DND-41 (cell line): ENCODE measurements at regions not wholly inside any gene's neighbourhood (a gene's known extent, or its start where the extent isn't known, plus 50 kb on each side); places are given as distances from the start of the nearest gene placed in this dataset.

Source experiments
- ATAC-seq: fragments of 200-7000 bp; cut with Tn5 transposase; 3 replicates; pipeline ENCODE4 v1.9.1; 2021; ENCODE audit warnings: low read depth; ENCODE audit not compliant: insufficient read depth
- DNase-seq: peaks from one replicate; pipeline ENCODE4 v3.0.0-alpha.2; 2020
- H2AFZ ChIP-seq: 2 replicates; pipeline ENCODE4 v1.6.0; 2012; ENCODE audit warnings: low read depth, low read length
- H3K27ac ChIP-seq: 2 replicates; pipeline ENCODE4 v1.5.1; 2012; ENCODE audit warnings: low read length, inconsistent platforms
- H3K27me3 ChIP-seq: fragments of 200-600 bp; sonication (generic); 2 replicates; pipeline ENCODE4 v1.6.0; 2012; ENCODE audit warnings: low read length, mild to moderate bottlenecking, inconsistent platforms; ENCODE audit not compliant: insufficient read depth, poor library complexity
- H3K36me3 ChIP-seq: 2 replicates; pipeline ENCODE4 v1.5.1; 2012; ENCODE audit warnings: low read length, inconsistent platforms; ENCODE audit not compliant: insufficient read depth
- H3K4me1 ChIP-seq: 2 replicates; pipeline ENCODE4 v1.5.1; 2012; ENCODE audit warnings: mild to moderate bottlenecking, low read length; ENCODE audit not compliant: insufficient read depth
- H3K4me2 ChIP-seq: 2 replicates; pipeline ENCODE4 v1.6.0; 2012; ENCODE audit warnings: mild to moderate bottlenecking, moderate library complexity, low read length, inconsistent platforms; ENCODE audit not compliant: insufficient read depth
- H3K4me3 ChIP-seq, 2 experiments: fragments of 200-600 bp in 1 of 2; shearing (Covaris generic) in 1 of 2; 2 replicates each; pipeline ENCODE4 v1.5.1; 2012 to 2016; ENCODE audit warnings: inconsistent platforms in 2 of 2, low read length in 2 of 2, mild to moderate bottlenecking in 2 of 2, low read depth in 1 of 2, moderate library complexity in 1 of 2
- H3K79me2 ChIP-seq: 2 replicates; pipeline ENCODE4 v1.6.0; 2012; ENCODE audit warnings: low read length, inconsistent platforms; ENCODE audit not compliant: insufficient read depth
- H3K9ac ChIP-seq: 2 replicates; pipeline ENCODE4 v1.6.0; 2012; ENCODE audit warnings: low read depth, mild to moderate bottlenecking, inconsistent platforms, low read length, moderate library complexity
- H3K9me3 ChIP-seq: 2 replicates; pipeline ENCODE4 v1.5.1; 2012; ENCODE audit warnings: low read length, moderate library complexity, mild to moderate bottlenecking, inconsistent platforms; ENCODE audit not compliant: insufficient read depth, severe bottlenecking
- H4K20me1 ChIP-seq: 2 replicates; pipeline ENCODE4 v1.6.0; 2012; ENCODE audit warnings: low read length; ENCODE audit not compliant: insufficient read depth
- CTCF ChIP-seq: IDR thresholded peaks from 2 replicates; pipeline ENCODE4 v1.5.1; 2012; ENCODE audit warnings: borderline replicate concordance, low read length, moderate library complexity, mild to moderate bottlenecking; ENCODE audit not compliant: poor library complexity, severe bottlenecking; ENCODE audit errors: extremely low read depth
- EZH2 ChIP-seq: IDR thresholded peaks from 3 replicates; pipeline ENCODE4 v1.6.1; 2012; ENCODE audit warnings: borderline replicate concordance, low read depth, mild to moderate bottlenecking, moderate library complexity, low read length, inconsistent platforms; ENCODE audit not compliant: severe bottlenecking

- Histone ChIP-seq H3K4me2 (no peak overlapping the region), H3K9me3 (no peaks in the 10 kb centered on the region), H3K9ac (no peak overlapping the region), H3K79me2 (no peaks in the 10 kb centered on the region), H3K36me3 (no peaks in the 10 kb centered on the region), H2AFZ (no peak overlapping the region), H3K4me1 (no peaks in the 10 kb centered on the region), H3K4me3 (no peak overlapping the region), H4K20me1 (no peaks in the 10 kb centered on the region), H3K27me3 (no peaks in the 10 kb centered on the region), H3K27ac (no peak overlapping the region)
- TF ChIP-seq EZH2, result no peak
- TF ChIP-seq CTCF, result no peak
- ATAC-seq, result no peak
- no peak for DNase-seq
These were observed 643.9 kb downstream of the DIAPH3 start for GRCh38 chr13:59519819-59520218.

- TF ChIP-seq EZH2, result no peak
- no peak for TF ChIP-seq CTCF
- Histone ChIP-seq H3K4me2 (no peak overlapping the region), H2AFZ (no peak overlapping the region), H3K4me1 (no peaks in the 10 kb centered on the region), H3K27me3 (no peaks in the 10 kb centered on the region), H4K20me1 (no peaks in the 10 kb centered on the region), H3K9ac (no peak overlapping the region), H3K4me3 (no peak overlapping the region), H3K9me3 (no peaks in the 10 kb centered on the region), H3K79me2 (no peaks in the 10 kb centered on the region), H3K27ac (no peak overlapping the region), H3K36me3 (no peaks in the 10 kb centered on the region)
- ATAC-seq (no peak), DNase-seq (no peak)
These were observed 642.2 kb downstream of the DIAPH3 start for GRCh38 chr13:59521549-59521948.

DNA sequence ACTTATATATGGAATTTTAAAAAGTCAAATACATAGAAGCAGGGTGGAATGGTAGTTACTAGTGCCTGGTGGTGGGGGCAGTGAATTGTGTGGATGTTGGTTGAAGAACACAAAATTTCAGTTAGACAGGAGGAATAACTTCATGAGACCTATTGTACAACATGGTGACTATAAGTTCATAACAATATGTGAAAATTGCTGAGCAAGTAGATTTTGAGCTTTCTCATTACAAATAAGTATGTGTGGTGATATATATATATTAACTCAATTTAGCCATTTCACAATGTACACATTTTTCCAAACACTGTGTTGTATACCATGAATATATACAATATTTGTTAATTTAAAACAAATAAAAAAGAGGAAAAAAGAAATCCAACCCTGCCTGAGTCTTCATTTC, 641.1 kb downstream of the DIAPH3 start:
- no peaks in the 10 kb centered on the region for H3K9me3 ChIP-seq
- no peak overlapping the region for H3K4me2 ChIP-seq
- H3K4me1 ChIP-seq, result no peaks in the 10 kb centered on the region
- no peak overlapping the region for H3K9ac ChIP-seq
- no peak overlapping the region for H2AFZ ChIP-seq
- no peak overlapping the region for H3K27ac ChIP-seq
- ATAC-seq, result no peak
- no peaks in the 10 kb centered on the region for H3K36me3 ChIP-seq
- H3K27me3 ChIP-seq, result no peaks in the 10 kb centered on the region
- no peaks in the 10 kb centered on the region for H3K79me2 ChIP-seq
- DNase-seq, result no peak
- no peak overlapping the region for H3K4me3 ChIP-seq
- TF ChIP-seq EZH2, result no peak
- TF ChIP-seq CTCF, result no peak
- H4K20me1 ChIP-seq, result no peaks in the 10 kb centered on the region

GRCh38 chr13:59527500-59527899, 636.2 kb downstream of the DIAPH3 start:
- Histone ChIP-seq H3K9me3 (no peaks in the 10 kb centered on the region), H3K79me2 (no peaks in the 10 kb centered on the region), H3K4me3 (no peak overlapping the region), H3K27me3 (no peaks in the 10 kb centered on the region), H3K36me3 (no peaks in the 10 kb centered on the region), H3K4me2 (no peak overlapping the region), H3K4me1 (peaks cover 15% of the 10 kb centered on the region), H2AFZ (no peak overlapping the region), H4K20me1 (no peaks in the 10 kb centered on the region), H3K9ac (no peak overlapping the region), H3K27ac (no peak overlapping the region)
- DNase-seq, result no peak
- no peak for ATAC-seq
- TF ChIP-seq CTCF (no peak), EZH2 (no peak)
